GM12891 (cell line): ENCODE measurements at regions not wholly inside any gene's neighbourhood (a gene's known extent, or its start where the extent isn't known, plus 50 kb on each side); places are given as distances from the start of the nearest gene placed in this dataset.
A peak's percentile ranks its signal among the peaks of the same experiment; 100 is the strongest.

ENCODE experiments used
- DNase-seq: peaks from one replicate; pipeline ENCODE4 v3.0.0; 2011; ENCODE audit warnings: low spot score; ENCODE audit not compliant: insufficient read length
- FAIRE-seq: peaks from 2 replicates; lab custom pipeline; 2011; peaks lifted over from hg19 to GRCh38; lab: Jason Lieb, UNC
- PAX5 ChIP-seq: IDR thresholded peaks from 2 replicates; pipeline ENCODE4 v1.6.1; 2011; ENCODE audit warnings: low read length, moderate library complexity, mild to moderate bottlenecking; ENCODE audit not compliant: insufficient read depth, severe bottlenecking
- POLR2A ChIP-seq: IDR thresholded peaks from 2 replicates; pipeline ENCODE4 v1.6.1; 2011; ENCODE audit warnings: low read depth, low read length, control low read depth
- POLR2AphosphoS5 ChIP-seq: IDR thresholded peaks from 2 replicates; pipeline ENCODE4 v1.6.1; 2011; ENCODE audit warnings: low read depth, low read length, control low read depth
- POU2F2 ChIP-seq: IDR thresholded peaks from 2 replicates; pipeline ENCODE4 v1.6.1; 2011; ENCODE audit warnings: low read depth, mild to moderate bottlenecking, control low read depth, low read length, moderate library complexity
- SPI1 ChIP-seq: IDR thresholded peaks from 2 replicates; pipeline ENCODE4 v1.6.1; 2011; ENCODE audit warnings: low read depth, low read length, control low read depth
- TAF1 ChIP-seq: IDR thresholded peaks from 2 replicates; pipeline ENCODE4 v1.6.1; 2011; ENCODE audit warnings: low read depth, low read length, control low read depth

DNA sequence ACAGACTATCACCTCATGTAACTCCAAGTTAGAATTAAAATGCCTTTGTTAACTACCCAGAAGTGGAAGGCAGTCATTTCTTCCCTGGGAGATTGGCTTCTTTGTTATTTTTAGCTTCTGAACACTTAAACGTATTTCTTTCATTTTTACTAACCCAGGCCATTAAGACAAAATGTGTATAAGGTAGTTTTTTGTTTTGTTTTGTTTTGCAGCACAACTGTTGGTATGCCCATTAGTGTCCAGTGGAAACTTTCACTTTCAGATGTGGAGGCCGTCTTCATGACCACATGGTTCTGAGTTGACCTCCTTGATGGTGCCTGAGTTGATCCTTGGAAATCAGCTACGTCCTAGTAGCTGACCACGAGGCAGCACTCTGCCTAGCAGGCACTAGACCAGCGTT lies 264.6 kb upstream of the ZNF608 start:
- DNase-seq (no peak), FAIRE-seq (peak; percentile 72)
- TF ChIP-seq TAF1 (no peak), PAX5 (no peak), POLR2AphosphoS5 (no peak), POLR2A (no peak), POU2F2 (no peak), SPI1 (no peak)

DNA sequence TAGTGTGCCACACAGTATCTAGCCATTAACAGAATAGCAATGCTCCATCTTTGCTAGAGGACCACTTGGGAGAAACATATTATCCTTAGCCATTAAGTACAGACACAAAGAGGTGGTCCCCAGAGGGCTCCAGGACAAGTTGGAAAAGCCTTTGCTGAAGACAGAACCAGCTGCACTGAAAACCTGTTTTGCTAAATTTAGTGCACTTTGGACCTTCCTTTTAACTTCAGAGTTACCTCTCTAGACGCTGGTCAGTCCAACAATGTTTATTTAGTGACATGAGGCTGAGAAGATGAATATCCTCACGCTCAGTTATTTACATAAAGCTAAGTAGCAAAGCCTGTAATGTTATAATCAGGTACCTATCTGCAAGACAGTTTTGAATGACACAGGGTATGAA lies 265.0 kb upstream of the ZNF608 start:
- no peak for TF ChIP-seq PAX5
- no peak for TF ChIP-seq TAF1
- no peak for TF ChIP-seq SPI1
- no peak for TF ChIP-seq POLR2A
- no peak for TF ChIP-seq POLR2AphosphoS5
- TF ChIP-seq POU2F2 = no peak
- FAIRE-seq (peak; percentile 57), DNase-seq (no peak)

DNA sequence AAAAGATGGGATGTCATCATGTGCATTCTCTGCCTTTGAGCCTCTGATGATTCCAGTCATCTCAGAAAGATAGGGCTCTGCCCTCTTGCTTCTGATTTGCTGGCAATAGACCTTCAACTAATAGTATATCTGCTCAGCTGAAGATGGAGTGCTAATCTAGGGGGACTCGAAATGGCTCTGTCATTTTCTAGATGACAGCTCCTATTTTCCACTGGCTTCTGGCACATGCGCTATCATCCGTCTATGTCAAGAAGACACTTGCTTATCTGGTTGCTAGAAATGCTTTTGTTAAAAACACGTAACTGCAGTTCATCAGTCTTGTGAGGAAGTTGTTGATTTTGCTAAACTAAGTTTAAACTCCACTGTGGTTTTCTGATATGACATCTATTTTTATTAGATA lies 265.5 kb upstream of the ZNF608 start:
- TF ChIP-seq POLR2AphosphoS5 (no peak), POLR2A (no peak), TAF1 (no peak), POU2F2 (no peak), PAX5 (no peak), SPI1 (no peak)
- FAIRE-seq (no peak), DNase-seq (no peak)

GRCh38 chr5:125012727-125013451 lies 266.4 kb upstream of the ZNF608 start:
- TF ChIP-seq PAX5 (no peak), POU2F2 (no peak), POLR2A (no peak), POLR2AphosphoS5 (no peak), SPI1 (no peak), TAF1 (no peak)
- FAIRE-seq = no peak
- no peak for DNase-seq

- FAIRE-seq (no peak), DNase-seq (no peak)
- no peak for TF ChIP-seq POLR2A
- TF ChIP-seq POLR2AphosphoS5 = no peak
- no peak for TF ChIP-seq POU2F2
- no peak for TF ChIP-seq PAX5
- TF ChIP-seq TAF1 = no peak
- no peak for TF ChIP-seq SPI1
These were observed 267.8 kb upstream of the ZNF608 start for GRCh38 chr5:125014202-125014601.

- FAIRE-seq (no peak), DNase-seq (no peak)
- no peak for TF ChIP-seq SPI1
- no peak for TF ChIP-seq PAX5
- no peak for TF ChIP-seq TAF1
- no peak for TF ChIP-seq POLR2A
- no peak for TF ChIP-seq POU2F2
- TF ChIP-seq POLR2AphosphoS5 = no peak
These were observed 271.4 kb upstream of the ZNF608 start for GRCh38 chr5:125017796-125018195.

DNA sequence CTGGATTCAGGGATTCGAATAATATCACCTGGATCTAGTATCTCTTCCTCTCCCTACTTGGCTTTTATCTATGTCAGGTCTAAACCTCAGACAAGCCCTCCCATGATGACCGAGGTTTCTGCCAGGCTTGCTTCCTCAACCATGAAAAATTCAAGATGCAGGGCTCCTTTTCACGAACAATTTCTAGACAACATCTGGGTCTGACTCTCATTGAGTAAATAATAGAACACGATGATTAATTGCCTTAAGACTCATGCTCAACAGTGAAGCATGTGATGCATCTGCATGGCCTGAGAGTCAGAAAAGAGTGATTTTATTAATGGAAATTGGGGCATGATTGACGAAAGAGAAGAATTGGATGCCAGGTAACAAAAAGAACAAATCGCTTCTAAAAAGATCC lies 277.2 kb upstream of the ZNF608 start:
- FAIRE-seq = no peak
- TF ChIP-seq TAF1 (no peak), SPI1 (no peak), PAX5 (no peak), POU2F2 (no peak), POLR2AphosphoS5 (no peak), POLR2A (no peak)
- DNase-seq = no peak

- FAIRE-seq = no peak
- DNase-seq = no peak
These were observed 280.7 kb upstream of the ZNF608 start for GRCh38 chr5:125026867-125027731.

GRCh38 chr5:125032286-125032685 lies 285.8 kb upstream of the ZNF608 start:
- DNase-seq (no peak), FAIRE-seq (no peak)
- no peak for TF ChIP-seq POLR2A
- no peak for TF ChIP-seq POU2F2
- no peak for TF ChIP-seq PAX5
- no peak for TF ChIP-seq TAF1
- no peak for TF ChIP-seq POLR2AphosphoS5
- TF ChIP-seq SPI1 = no peak

More at GRCh38 chr5:125026867-125027731, 280.7 kb upstream of the ZNF608 start:
- TF ChIP-seq TAF1 (no peak), POLR2A (no peak), POLR2AphosphoS5 (no peak), SPI1 (no peak), POU2F2 (no peak), PAX5 (no peak)
